Fibroblast of lung (primary cell): ENCODE measurements at regions not wholly inside any gene's neighbourhood (a gene's known extent, or its start where the extent isn't known, plus 50 kb on each side); places are given as distances from the start of the nearest gene placed in this dataset.

Experiments
- DNase-seq, 2 donors: peaks; one replicate each; pipeline versions ENCODE4 v3.0.0 to v3.0.0-alpha.2; 2010; ENCODE audit warnings: low read depth in 2 of 2
- H2AFZ ChIP-seq: 2 replicates; pipeline ENCODE4 v1.5.1; 2012; ENCODE audit warnings: low read length, control low read depth, inconsistent platforms
- H3K27ac ChIP-seq: 2 replicates; pipeline ENCODE4 v1.5.1; 2011; ENCODE audit warnings: low read length, control low read depth; ENCODE audit not compliant: insufficient read depth
- H3K27me3 ChIP-seq: 2 replicates; pipeline ENCODE4 v1.5.1; 2011; ENCODE audit warnings: mild to moderate bottlenecking, low read length; ENCODE audit not compliant: control insufficient read depth, insufficient read depth
- H3K36me3 ChIP-seq: 2 replicates; pipeline ENCODE4 v1.5.1; 2011; ENCODE audit warnings: low read length; ENCODE audit not compliant: control insufficient read depth, insufficient read depth
- H3K4me1 ChIP-seq: 2 replicates; pipeline ENCODE4 v1.5.1; 2011; ENCODE audit warnings: low read length; ENCODE audit not compliant: control insufficient read depth, insufficient read depth; ENCODE audit errors: extremely low read depth
- H3K4me2 ChIP-seq: 2 replicates; pipeline ENCODE4 v1.5.1; 2011; ENCODE audit warnings: low read length, control low read depth; ENCODE audit not compliant: insufficient read depth; ENCODE audit errors: extremely low read depth
- H3K4me3 ChIP-seq, 4 experiments: fragments of 200-600 bp in 1 of 4; sonication (generic) in 1 of 4; replicated peaks in 1 of 4; 2 replicates each; pipeline ENCODE4 v1.5.1; 2011 to 2016; ENCODE audit warnings: low read length in 4 of 4, low read depth in 3 of 4, mild to moderate bottlenecking in 3 of 4, control low read depth in 2 of 4, inconsistent platforms in 1 of 4, mixed read lengths in 1 of 4; ENCODE audit not compliant: insufficient read depth in 1 of 4; ENCODE audit errors: control extremely low read depth in 1 of 4
- H3K79me2 ChIP-seq: 2 replicates; pipeline ENCODE4 v1.5.1; 2012; ENCODE audit warnings: mild to moderate bottlenecking, low read length, inconsistent platforms; ENCODE audit not compliant: control insufficient read depth, insufficient read depth
- H3K9ac ChIP-seq: 2 replicates; pipeline ENCODE4 v1.5.1; 2011; ENCODE audit warnings: mild to moderate bottlenecking, low read length, control low read depth; ENCODE audit not compliant: insufficient read depth
- H3K9me3 ChIP-seq: 2 replicates; pipeline ENCODE4 v1.5.1; 2012; ENCODE audit warnings: low read depth, low read length; ENCODE audit not compliant: control insufficient read depth, insufficient read depth
- H4K20me1 ChIP-seq: 2 replicates; pipeline ENCODE4 v1.5.1; 2011; ENCODE audit warnings: low read length; ENCODE audit not compliant: control insufficient read depth, insufficient read depth; ENCODE audit errors: extremely low read depth
- EZH2 ChIP-seq: IDR thresholded peaks from 2 replicates; pipeline ENCODE4 v1.5.1; 2012; ENCODE audit warnings: low read length, control low read depth, mild to moderate bottlenecking; ENCODE audit errors: missing control alignments
- TF ChIP-seq, protein P1 (sequence below), 2 donors: IDR thresholded peaks in 1 of 2; conservative IDR thresholded peaks in 1 of 2; 1 replicate in 1 of 2; 2 replicates in 1 of 2; pipeline ENCODE4 v1.5.1; 2011 to 2012; ENCODE audit warnings: low read length in 2 of 2, control low read depth in 1 of 2, inconsistent platforms in 1 of 2, low read depth in 1 of 2, mild to moderate bottlenecking in 1 of 2

DNA sequence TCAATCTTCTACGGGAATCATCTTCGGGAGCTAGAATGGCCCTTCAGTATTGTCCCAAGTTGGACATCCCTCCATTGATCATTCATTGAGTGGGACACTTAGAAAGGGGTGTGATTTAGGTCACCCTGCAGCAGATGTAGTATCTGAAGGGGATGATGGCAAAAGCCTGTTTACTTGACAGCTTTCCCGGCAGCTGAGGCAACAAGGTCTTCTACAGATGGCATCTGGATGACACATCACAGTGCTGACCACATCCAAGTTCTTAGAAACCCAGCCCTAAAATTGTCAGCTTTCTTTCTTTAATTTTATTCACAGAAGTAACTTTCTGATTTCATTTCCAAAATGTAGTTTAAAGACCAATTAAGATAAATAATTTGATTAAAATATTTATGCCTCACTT is 150.3 kb downstream of the AMY1C start:
- H3K79me2 ChIP-seq = no peaks in the 10 kb centered on the region
- no peak overlapping the region for H3K4me2 ChIP-seq
- no peaks in the 10 kb centered on the region for H4K20me1 ChIP-seq
- H3K9ac ChIP-seq = no peak overlapping the region
- H2AFZ ChIP-seq = no peak overlapping the region
- H3K4me1 ChIP-seq = no peaks in the 10 kb centered on the region
- no peak for DNase-seq
- H3K27me3 ChIP-seq = no peaks in the 10 kb centered on the region
- no peak overlapping the region for H3K27ac ChIP-seq
- no peak overlapping the region for H3K4me3 ChIP-seq
- no peaks in the 10 kb centered on the region for H3K36me3 ChIP-seq
- TF ChIP-seq, protein P1, sequence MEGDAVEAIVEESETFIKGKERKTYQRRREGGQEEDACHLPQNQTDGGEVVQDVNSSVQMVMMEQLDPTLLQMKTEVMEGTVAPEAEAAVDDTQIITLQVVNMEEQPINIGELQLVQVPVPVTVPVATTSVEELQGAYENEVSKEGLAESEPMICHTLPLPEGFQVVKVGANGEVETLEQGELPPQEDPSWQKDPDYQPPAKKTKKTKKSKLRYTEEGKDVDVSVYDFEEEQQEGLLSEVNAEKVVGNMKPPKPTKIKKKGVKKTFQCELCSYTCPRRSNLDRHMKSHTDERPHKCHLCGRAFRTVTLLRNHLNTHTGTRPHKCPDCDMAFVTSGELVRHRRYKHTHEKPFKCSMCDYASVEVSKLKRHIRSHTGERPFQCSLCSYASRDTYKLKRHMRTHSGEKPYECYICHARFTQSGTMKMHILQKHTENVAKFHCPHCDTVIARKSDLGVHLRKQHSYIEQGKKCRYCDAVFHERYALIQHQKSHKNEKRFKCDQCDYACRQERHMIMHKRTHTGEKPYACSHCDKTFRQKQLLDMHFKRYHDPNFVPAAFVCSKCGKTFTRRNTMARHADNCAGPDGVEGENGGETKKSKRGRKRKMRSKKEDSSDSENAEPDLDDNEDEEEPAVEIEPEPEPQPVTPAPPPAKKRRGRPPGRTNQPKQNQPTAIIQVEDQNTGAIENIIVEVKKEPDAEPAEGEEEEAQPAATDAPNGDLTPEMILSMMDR (conservative IDR thresholded peaks at IDR 0.05 in 1 of 2, IDR thresholded peaks at IDR 0.05 in 1 of 2; ENCODE audit: low read depth in 1 of 2, low read length in 2 of 2) = no peak
- TF ChIP-seq EZH2 = no peak
- no peaks in the 10 kb centered on the region for H3K9me3 ChIP-seq

DNA sequence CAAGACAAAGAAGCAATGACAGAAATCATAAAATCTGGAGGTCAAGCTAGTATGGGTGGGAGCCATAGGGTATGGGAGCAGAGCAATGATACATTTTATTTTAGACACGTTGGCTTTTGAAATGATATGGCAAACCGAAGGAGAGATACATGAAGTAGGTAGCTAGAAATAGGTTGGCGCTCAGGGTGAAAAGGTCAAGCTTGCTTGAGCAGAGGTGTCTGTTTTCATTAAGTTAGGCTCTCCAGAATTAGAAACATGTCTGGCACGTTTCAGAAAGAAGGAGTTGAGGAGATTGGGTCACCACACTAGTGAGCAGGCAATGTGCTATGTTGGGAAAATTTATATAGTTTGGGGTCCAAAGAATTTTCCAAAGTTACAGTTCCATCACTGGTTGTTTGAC is 151.4 kb downstream of the AMY1C start:
- Histone ChIP-seq H4K20me1 (no peaks in the 10 kb centered on the region), H3K27ac (no peak overlapping the region), H3K4me2 (no peak overlapping the region), H3K9me3 (no peaks in the 10 kb centered on the region), H3K4me1 (no peaks in the 10 kb centered on the region), H2AFZ (no peak overlapping the region), H3K79me2 (no peaks in the 10 kb centered on the region), H3K4me3 (no peak overlapping the region), H3K27me3 (no peaks in the 10 kb centered on the region), H3K36me3 (no peaks in the 10 kb centered on the region), H3K9ac (no peak overlapping the region)
- DNase-seq = no peak
- no peak for TF ChIP-seq EZH2
- TF ChIP-seq, protein P1 (conservative IDR thresholded peaks at IDR 0.05 in 1 of 2, IDR thresholded peaks at IDR 0.05 in 1 of 2; ENCODE audit: low read depth in 1 of 2, low read length in 2 of 2) = no peak

DNA sequence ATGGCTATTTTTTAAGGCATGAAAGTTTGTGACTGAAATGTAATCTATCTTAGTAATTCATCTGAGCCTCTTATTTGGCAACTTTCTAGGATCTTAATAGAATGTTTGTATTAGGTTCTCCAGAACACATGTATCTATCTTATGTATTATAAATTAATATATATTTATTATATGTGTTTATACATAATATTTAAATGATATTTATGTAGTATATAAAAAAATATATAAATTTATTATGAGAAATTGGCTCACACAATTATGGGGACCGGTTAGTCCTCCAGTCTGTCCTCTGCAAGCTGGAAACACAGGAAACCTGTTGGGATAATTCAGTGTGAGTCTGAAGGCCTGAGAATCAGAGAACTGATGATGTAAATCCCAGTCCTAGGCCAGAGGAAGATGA is 155.7 kb downstream of the AMY1C start:
- H3K79me2 ChIP-seq = no peaks in the 10 kb centered on the region
- H3K9me3 ChIP-seq = no peaks in the 10 kb centered on the region
- H4K20me1 ChIP-seq = no peaks in the 10 kb centered on the region
- no peak for DNase-seq
- H2AFZ ChIP-seq = no peak overlapping the region
- H3K36me3 ChIP-seq = no peaks in the 10 kb centered on the region
- no peaks in the 10 kb centered on the region for H3K4me1 ChIP-seq
- H3K4me2 ChIP-seq = no peak overlapping the region
- TF ChIP-seq, protein P1 (conservative IDR thresholded peaks at IDR 0.05 in 1 of 2, IDR thresholded peaks at IDR 0.05 in 1 of 2; ENCODE audit: low read depth in 1 of 2, low read length in 2 of 2) = no peak
- TF ChIP-seq EZH2 = no peak
- H3K4me3 ChIP-seq = no peak overlapping the region
- no peak overlapping the region for H3K9ac ChIP-seq
- no peaks in the 10 kb centered on the region for H3K27me3 ChIP-seq
- no peak overlapping the region for H3K27ac ChIP-seq
